Stimulated activated CD8-positive, alpha-beta memory T cell treated with anti-CD3 and anti-CD28 coated beads, Interleukin-15, amount 100 ng/mL, for 4 hours (primary cell): ENCODE measurements at regions not wholly inside any gene's neighbourhood (a gene's known extent, or its start where the extent isn't known, plus 50 kb on each side); places are given as distances from the start of the nearest gene placed in this dataset.
"Not testable (repeated sequence)": the region's sequence is repeated elsewhere in the genome, so short reads cannot be mapped to it uniquely, and the experiment has no call there.

Source experiments
- DNase-seq, 2 donors: peaks; one replicate each; pipeline ENCODE4 v3.0.0-alpha.2; 2020; ENCODE audit warnings: low read depth in 2 of 2

- not testable (repeated sequence) for DNase-seq
Measured at GRCh38 chr2:87485455-87485854, 262.4 kb upstream of the PLGLB2 start.

GRCh38 chr2:87485884-87486283, 262.0 kb upstream of the PLGLB2 start:
- not testable (repeated sequence) for DNase-seq

GRCh38 chr2:87486413-87486812, 261.5 kb upstream of the PLGLB2 start:
- not testable (repeated sequence) for DNase-seq

- DNase-seq: not testable (repeated sequence)
Measured at GRCh38 chr2:87488021-87488420, 259.9 kb upstream of the PLGLB2 start.

GRCh38 chr2:87488991-87489390, 258.9 kb upstream of the PLGLB2 start:
- not testable (repeated sequence) for DNase-seq

GRCh38 chr2:87494846-87495245, 253.0 kb upstream of the PLGLB2 start:
- not testable (repeated sequence) for DNase-seq

- not testable (repeated sequence) for DNase-seq
Measured at GRCh38 chr2:87495455-87495854, 252.4 kb upstream of the PLGLB2 start.

GRCh38 chr2:87496036-87497006, 251.6 kb upstream of the PLGLB2 start:
- DNase-seq: not testable (repeated sequence)

GRCh38 chr2:87497135-87497534, 250.8 kb upstream of the PLGLB2 start:
- not testable (repeated sequence) for DNase-seq

- DNase-seq: not testable (repeated sequence)
Measured at GRCh38 chr2:87497700-87498099, 250.2 kb upstream of the PLGLB2 start.

- DNase-seq: not testable (repeated sequence)
Measured at GRCh38 chr2:87498169-87498853, 249.6 kb upstream of the PLGLB2 start.

GRCh38 chr2:87498854-87499238, 249.0 kb upstream of the PLGLB2 start:
- not testable (repeated sequence) for DNase-seq

GRCh38 chr2:87499860-87500259, 248.0 kb upstream of the PLGLB2 start:
- DNase-seq: not testable (repeated sequence)

- DNase-seq: not testable (repeated sequence)
Measured at GRCh38 chr2:87500421-87500820, 247.5 kb upstream of the PLGLB2 start.

- not testable (repeated sequence) for DNase-seq
Measured at GRCh38 chr2:87500951-87501350, 246.9 kb upstream of the PLGLB2 start.

- DNase-seq: not testable (repeated sequence)
Measured at GRCh38 chr2:87502948-87503347, 244.9 kb upstream of the PLGLB2 start.

GRCh38 chr2:87505239-87505638, 242.6 kb upstream of the PLGLB2 start:
- not testable (repeated sequence) for DNase-seq

- DNase-seq: not testable (repeated sequence)
Measured at GRCh38 chr2:87505909-87506308, 242.0 kb upstream of the PLGLB2 start.

GRCh38 chr2:87507378-87508348, 240.2 kb upstream of the PLGLB2 start:
- DNase-seq: not testable (repeated sequence)

GRCh38 chr2:87511195-87511778, 236.6 kb upstream of the PLGLB2 start:
- DNase-seq: not testable (repeated sequence)
